Endothelial cell of umbilical vein (primary cell): ENCODE measurements at regions not wholly inside any gene's neighbourhood (a gene's known extent, or its start where the extent isn't known, plus 50 kb on each side); places are given as distances from the start of the nearest gene placed in this dataset.

Experiments
- CTCF ChIP-seq, 2 donors: IDR thresholded peaks; 1 replicate in 1 of 2; 2 replicates in 1 of 2; pipeline ENCODE4 v1.5.1; 2011; ENCODE audit warnings: low read length in 2 of 2, mild to moderate bottlenecking in 2 of 2, moderate library complexity in 2 of 2, control low read depth in 1 of 2, inconsistent platforms in 1 of 2, low read depth in 1 of 2; ENCODE audit not compliant: insufficient read depth in 1 of 2; ENCODE audit errors: extremely low read depth in 1 of 2
- EZH2 ChIP-seq: IDR thresholded peaks from 2 replicates; pipeline ENCODE4 v1.6.1; 2012; ENCODE audit warnings: borderline replicate concordance, low read depth, mild to moderate bottlenecking, moderate library complexity, low read length, inconsistent platforms; ENCODE audit not compliant: severe bottlenecking
- GATA2 ChIP-seq: IDR thresholded peaks from 2 replicates; pipeline ENCODE4 v1.7.0; 2011; ENCODE audit warnings: low read depth, mild to moderate bottlenecking, moderate library complexity, mixed read lengths, low read length; ENCODE audit not compliant: insufficient read length, insufficient read depth
- MAX ChIP-seq: IDR thresholded peaks from 2 replicates; pipeline ENCODE4 v1.6.1; 2011; ENCODE audit not compliant: insufficient read depth, insufficient read length
- POLR2A ChIP-seq: IDR thresholded peaks from 2 replicates; pipeline ENCODE4 v1.6.1; 2012; ENCODE audit warnings: low read depth, mild to moderate bottlenecking, control low read depth, low read length
- POLR2AphosphoS5 ChIP-seq: IDR thresholded peaks from 2 replicates; pipeline ENCODE4 v1.6.1; 2012; ENCODE audit warnings: low read depth, mild to moderate bottlenecking, control low read depth, low read length, moderate library complexity; ENCODE audit not compliant: insufficient read depth

- no peak for TF ChIP-seq CTCF (IDR thresholded peaks at IDR 0.05; ENCODE audit: extremely low read depth in 1 of 2, insufficient read depth in 1 of 2, low read depth in 1 of 2, low read length in 2 of 2)
- no peak for TF ChIP-seq POLR2A
- no peak for TF ChIP-seq MAX
- TF ChIP-seq EZH2, result no peak
- TF ChIP-seq POLR2AphosphoS5, result no peak
- TF ChIP-seq GATA2, result no peak
Observed at GRCh38 chrX:30483996-30484395, 93.6 kb downstream of the TASL start.
